ENCODE measurements at regions not wholly inside any gene's neighbourhood (a gene's known extent, or its start where the extent isn't known, plus 50 kb on each side); places are given as distances from the start of the nearest gene placed in this dataset.

- TF ChIP-seq CTCF (IDR thresholded peaks at IDR 0.05; ENCODE audit: insufficient read depth, low read depth, low read length) (no peak), EZH2 (IDR thresholded peaks at IDR 0.05; ENCODE audit: insufficient read depth, low read length) (no peak)
- H3K9me3 ChIP-seq (ENCODE audit: insufficient read depth, low read depth, low read length) = no peaks in the 10 kb centered on the region
- H3K27ac Mint-ChIP-seq (ENCODE audit: unreplicated experiment) = no peak overlapping the region
- H2AFZ ChIP-seq (ENCODE audit: low read depth, low read length) = no peak overlapping the region
- no peak overlapping the region for H3K4me2 ChIP-seq (ENCODE audit: low read length)
- no peaks in the 10 kb centered on the region for H3K4me1 Mint-ChIP-seq (ENCODE audit: low read depth, unreplicated experiment)
- H3K4me3 ChIP-seq (ENCODE audit: insufficient read depth, low read depth, low read length) = no peak overlapping the region
- no peak overlapping the region for H3K9ac ChIP-seq (ENCODE audit: low read length)
- DNase-seq (ENCODE audit: low read depth) = no peak
- peaks cover 5% of the 10 kb centered on the region for H3K9me3 Mint-ChIP-seq (ENCODE audit: unreplicated experiment)
- no peaks in the 10 kb centered on the region for H3K79me2 ChIP-seq (ENCODE audit: insufficient read depth, low read length)
- H3K27me3 Mint-ChIP-seq (ENCODE audit: low read depth, unreplicated experiment) = no peaks in the 10 kb centered on the region
- no peaks in the 10 kb centered on the region for H3K36me3 ChIP-seq (ENCODE audit: insufficient read depth, low read length)
- no peaks in the 10 kb centered on the region for H3K27me3 ChIP-seq (ENCODE audit: insufficient read depth, low read length)
- H4K20me1 ChIP-seq (ENCODE audit: insufficient read depth, low read length) = no peaks in the 10 kb centered on the region
- H3K4me1 ChIP-seq (ENCODE audit: insufficient read depth, low read length) = no peaks in the 10 kb centered on the region
- no peak for FAIRE-seq
- no peak overlapping the region for H3K4me3 Mint-ChIP-seq (ENCODE audit: unreplicated experiment)
- no peak overlapping the region for H3K27ac ChIP-seq (ENCODE audit: low read depth, low read length)
- H3K36me3 Mint-ChIP-seq (ENCODE audit: low read depth, unreplicated experiment) = no peaks in the 10 kb centered on the region
Measured at GRCh38 chr2:146147448-146148012, 1627.6 kb upstream of the ZEB2 start.

- no peaks in the 10 kb centered on the region for H3K4me1 ChIP-seq (ENCODE audit: insufficient read depth, low read length)
- Mint-ChIP-seq H3K27me3 (ENCODE audit: low read depth, unreplicated experiment) (no peaks in the 10 kb centered on the region), H3K9me3 (ENCODE audit: unreplicated experiment) (no peaks in the 10 kb centered on the region), H3K4me1 (ENCODE audit: low read depth, unreplicated experiment) (no peaks in the 10 kb centered on the region), H3K36me3 (ENCODE audit: low read depth, unreplicated experiment) (no peaks in the 10 kb centered on the region), H3K4me3 (ENCODE audit: unreplicated experiment) (no peak overlapping the region), H3K27ac (ENCODE audit: unreplicated experiment) (no peak overlapping the region)
- no peak overlapping the region for H3K27ac ChIP-seq (ENCODE audit: low read depth, low read length)
- no peaks in the 10 kb centered on the region for H3K9me3 ChIP-seq (ENCODE audit: insufficient read depth, low read depth, low read length)
- no peaks in the 10 kb centered on the region for H4K20me1 ChIP-seq (ENCODE audit: insufficient read depth, low read length)
- TF ChIP-seq CTCF (IDR thresholded peaks at IDR 0.05; ENCODE audit: insufficient read depth, low read depth, low read length) (no peak), EZH2 (IDR thresholded peaks at IDR 0.05; ENCODE audit: insufficient read depth, low read length) (no peak)
- H3K4me3 ChIP-seq (ENCODE audit: insufficient read depth, low read depth, low read length) = no peak overlapping the region
- no peak overlapping the region for H3K9ac ChIP-seq (ENCODE audit: low read length)
- no peaks in the 10 kb centered on the region for H3K36me3 ChIP-seq (ENCODE audit: insufficient read depth, low read length)
- H2AFZ ChIP-seq (ENCODE audit: low read depth, low read length) = no peak overlapping the region
- H3K27me3 ChIP-seq (ENCODE audit: insufficient read depth, low read length) = no peaks in the 10 kb centered on the region
- H3K79me2 ChIP-seq (ENCODE audit: insufficient read depth, low read length) = no peaks in the 10 kb centered on the region
- FAIRE-seq (peak; percentile 9), DNase-seq (ENCODE audit: low read depth) (no peak)
- no peak overlapping the region for H3K4me2 ChIP-seq (ENCODE audit: low read length)
Measured at GRCh38 chr2:146143971-146144370, 1624.1 kb upstream of the ZEB2 start.

- H3K27ac ChIP-seq (ENCODE audit: low read depth, low read length) = no peak overlapping the region
- no peak overlapping the region for H3K9ac ChIP-seq (ENCODE audit: low read length)
- no peaks in the 10 kb centered on the region for H4K20me1 ChIP-seq (ENCODE audit: insufficient read depth, low read length)
- H3K27me3 ChIP-seq (ENCODE audit: insufficient read depth, low read length) = no peaks in the 10 kb centered on the region
- H3K4me3 Mint-ChIP-seq (ENCODE audit: unreplicated experiment) = no peak overlapping the region
- no peaks in the 10 kb centered on the region for H3K36me3 ChIP-seq (ENCODE audit: insufficient read depth, low read length)
- H3K79me2 ChIP-seq (ENCODE audit: insufficient read depth, low read length) = no peaks in the 10 kb centered on the region
- H3K4me1 ChIP-seq (ENCODE audit: insufficient read depth, low read length) = no peaks in the 10 kb centered on the region
- no peak overlapping the region for H3K27ac Mint-ChIP-seq (ENCODE audit: unreplicated experiment)
- no peaks in the 10 kb centered on the region for H3K9me3 ChIP-seq (ENCODE audit: insufficient read depth, low read depth, low read length)
- H2AFZ ChIP-seq (ENCODE audit: low read depth, low read length) = no peak overlapping the region
- H3K36me3 Mint-ChIP-seq (ENCODE audit: low read depth, unreplicated experiment) = no peaks in the 10 kb centered on the region
- H3K4me3 ChIP-seq (ENCODE audit: insufficient read depth, low read depth, low read length) = no peak overlapping the region
- H3K27me3 Mint-ChIP-seq (ENCODE audit: low read depth, unreplicated experiment) = no peaks in the 10 kb centered on the region
- H3K4me2 ChIP-seq (ENCODE audit: low read length) = no peak overlapping the region
- H3K9me3 Mint-ChIP-seq (ENCODE audit: unreplicated experiment) = no peaks in the 10 kb centered on the region
- FAIRE-seq = no peak
- no peaks in the 10 kb centered on the region for H3K4me1 Mint-ChIP-seq (ENCODE audit: low read depth, unreplicated experiment)
- TF ChIP-seq EZH2 (IDR thresholded peaks at IDR 0.05; ENCODE audit: insufficient read depth, low read length) (no peak), CTCF (IDR thresholded peaks at IDR 0.05; ENCODE audit: insufficient read depth, low read depth, low read length) (no peak)
- no peak for DNase-seq (ENCODE audit: low read depth)
Measured at GRCh38 chr2:146138820-146139219, 1618.9 kb upstream of the ZEB2 start.

Measured in astrocyte (in vitro differentiated cells and primary cell).